ENCODE measurements at regions not wholly inside any gene's neighbourhood (a gene's known extent, or its start where the extent isn't known, plus 50 kb on each side); places are given as distances from the start of the nearest gene placed in this dataset.

DNA sequence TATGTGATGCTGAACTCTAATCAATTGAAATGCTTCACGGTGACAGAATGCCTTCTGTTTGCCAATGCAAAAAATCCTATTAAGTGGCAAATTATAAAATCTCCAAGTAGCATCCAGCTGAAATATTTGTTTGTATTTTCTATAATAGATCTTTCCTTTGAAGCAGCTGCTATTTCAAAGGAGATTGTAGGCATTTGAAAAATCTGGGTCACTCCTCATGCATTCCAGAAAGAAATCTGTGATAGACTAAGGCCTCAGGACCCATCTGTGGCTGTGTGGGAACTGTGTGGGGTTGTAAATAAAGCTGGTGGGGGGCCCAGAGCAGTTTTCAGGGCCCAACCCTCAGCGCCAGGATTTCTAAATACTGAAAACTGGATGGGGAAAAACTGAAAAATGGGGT is 216.9 kb upstream of the ARG1 start:
- ChIA-PET CTCF (no interaction called here), POLR2A (ENCODE audit: low non-redundant PET) (no interaction called here)
- no peak for DNase-seq (ENCODE audit: low spot score)
- TF ChIP-seq, protein P1, sequence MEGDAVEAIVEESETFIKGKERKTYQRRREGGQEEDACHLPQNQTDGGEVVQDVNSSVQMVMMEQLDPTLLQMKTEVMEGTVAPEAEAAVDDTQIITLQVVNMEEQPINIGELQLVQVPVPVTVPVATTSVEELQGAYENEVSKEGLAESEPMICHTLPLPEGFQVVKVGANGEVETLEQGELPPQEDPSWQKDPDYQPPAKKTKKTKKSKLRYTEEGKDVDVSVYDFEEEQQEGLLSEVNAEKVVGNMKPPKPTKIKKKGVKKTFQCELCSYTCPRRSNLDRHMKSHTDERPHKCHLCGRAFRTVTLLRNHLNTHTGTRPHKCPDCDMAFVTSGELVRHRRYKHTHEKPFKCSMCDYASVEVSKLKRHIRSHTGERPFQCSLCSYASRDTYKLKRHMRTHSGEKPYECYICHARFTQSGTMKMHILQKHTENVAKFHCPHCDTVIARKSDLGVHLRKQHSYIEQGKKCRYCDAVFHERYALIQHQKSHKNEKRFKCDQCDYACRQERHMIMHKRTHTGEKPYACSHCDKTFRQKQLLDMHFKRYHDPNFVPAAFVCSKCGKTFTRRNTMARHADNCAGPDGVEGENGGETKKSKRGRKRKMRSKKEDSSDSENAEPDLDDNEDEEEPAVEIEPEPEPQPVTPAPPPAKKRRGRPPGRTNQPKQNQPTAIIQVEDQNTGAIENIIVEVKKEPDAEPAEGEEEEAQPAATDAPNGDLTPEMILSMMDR (conservative IDR thresholded peaks at IDR 0.05; ENCODE audit: low read depth): no peak
- no peak overlapping the region for H3K27ac ChIP-seq

DNA sequence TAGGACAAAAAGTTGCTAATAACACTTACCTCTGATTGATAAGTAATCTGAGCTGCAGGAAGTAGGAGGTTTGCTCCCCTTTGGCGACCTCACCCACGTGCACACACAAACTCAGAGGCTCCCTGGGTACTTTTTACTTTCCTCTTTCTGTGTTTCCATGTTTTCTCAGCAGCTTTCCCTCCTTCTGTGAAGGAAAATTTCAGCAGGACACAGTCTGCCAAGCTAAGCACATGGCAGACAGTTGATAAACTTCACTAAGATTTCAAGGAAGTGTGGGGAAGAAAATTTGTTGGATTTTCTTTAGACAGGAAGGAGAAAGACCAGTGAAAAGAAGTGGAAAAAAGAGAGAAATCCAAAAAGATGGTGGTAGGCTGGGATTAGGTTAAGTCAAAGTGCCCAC is 215.5 kb upstream of the ARG1 start:
- ChIA-PET CTCF (no interaction called here), POLR2A (ENCODE audit: low non-redundant PET) (no interaction called here)
- H3K27ac ChIP-seq: no peak overlapping the region
- TF ChIP-seq, protein P1 (conservative IDR thresholded peaks at IDR 0.05; ENCODE audit: low read depth): no peak
- no peak for DNase-seq (ENCODE audit: low spot score)

DNA sequence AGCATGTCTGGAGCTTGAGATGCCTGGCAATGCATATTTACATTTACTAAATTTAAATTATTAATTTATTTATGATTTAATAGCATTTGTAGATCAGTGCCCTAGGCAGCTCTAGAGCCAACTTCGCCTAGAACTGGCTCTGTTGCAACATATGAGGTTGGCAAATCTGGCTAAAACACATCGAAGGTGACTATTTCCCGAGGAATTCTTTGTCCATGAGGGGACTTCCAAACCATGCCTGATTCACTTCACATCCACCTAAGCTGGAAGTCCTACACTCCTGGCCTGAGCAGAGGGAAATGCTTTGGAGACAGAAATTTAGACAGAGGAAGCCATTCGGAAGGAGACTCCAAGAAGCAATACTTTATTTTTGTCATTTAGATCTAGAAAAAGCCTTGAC is 211.0 kb upstream of the ARG1 start:
- CTCF ChIA-PET: interaction anchor here (0.6 kb wide), 1 partner anchor 145 kb away, joined by 3 read pairs; no protein-coding TSS in a partner anchor
- DNase-seq (ENCODE audit: low spot score): no peak
- TF ChIP-seq, protein P1 (conservative IDR thresholded peaks at IDR 0.05; ENCODE audit: low read depth): no peak
- H3K27ac ChIP-seq: no peak overlapping the region
- POLR2A ChIA-PET (ENCODE audit: low non-redundant PET): no interaction called here

DNA sequence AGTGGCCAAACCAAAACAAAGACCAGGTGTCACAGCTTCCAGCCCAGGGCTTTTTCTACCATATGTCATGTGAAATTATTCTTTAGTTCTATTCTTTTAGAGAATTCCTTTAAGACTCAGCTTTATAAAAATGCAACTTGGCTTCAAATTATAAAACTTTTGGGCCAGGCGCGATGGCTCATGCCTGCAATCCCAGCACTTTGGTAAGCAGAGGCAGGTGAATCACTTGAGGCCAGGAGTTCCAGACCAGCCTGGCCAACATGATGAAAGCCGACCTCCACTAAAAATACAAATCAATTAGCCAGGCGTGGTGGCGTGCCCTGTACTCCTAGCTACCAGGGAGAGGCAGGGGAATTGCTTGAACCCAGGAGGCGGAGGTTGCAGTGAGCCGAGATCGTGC is 210.3 kb upstream of the ARG1 start:
- no peak overlapping the region for H3K27ac ChIP-seq
- DNase-seq (ENCODE audit: low spot score): no peak
- CTCF ChIA-PET: interaction anchor here (0.6 kb wide), 1 partner anchor 145 kb away, joined by 3 read pairs; no protein-coding TSS in a partner anchor
- POLR2A ChIA-PET (ENCODE audit: low non-redundant PET): no interaction called here
- TF ChIP-seq, protein P1 (conservative IDR thresholded peaks at IDR 0.05; ENCODE audit: low read depth): no peak

DNA sequence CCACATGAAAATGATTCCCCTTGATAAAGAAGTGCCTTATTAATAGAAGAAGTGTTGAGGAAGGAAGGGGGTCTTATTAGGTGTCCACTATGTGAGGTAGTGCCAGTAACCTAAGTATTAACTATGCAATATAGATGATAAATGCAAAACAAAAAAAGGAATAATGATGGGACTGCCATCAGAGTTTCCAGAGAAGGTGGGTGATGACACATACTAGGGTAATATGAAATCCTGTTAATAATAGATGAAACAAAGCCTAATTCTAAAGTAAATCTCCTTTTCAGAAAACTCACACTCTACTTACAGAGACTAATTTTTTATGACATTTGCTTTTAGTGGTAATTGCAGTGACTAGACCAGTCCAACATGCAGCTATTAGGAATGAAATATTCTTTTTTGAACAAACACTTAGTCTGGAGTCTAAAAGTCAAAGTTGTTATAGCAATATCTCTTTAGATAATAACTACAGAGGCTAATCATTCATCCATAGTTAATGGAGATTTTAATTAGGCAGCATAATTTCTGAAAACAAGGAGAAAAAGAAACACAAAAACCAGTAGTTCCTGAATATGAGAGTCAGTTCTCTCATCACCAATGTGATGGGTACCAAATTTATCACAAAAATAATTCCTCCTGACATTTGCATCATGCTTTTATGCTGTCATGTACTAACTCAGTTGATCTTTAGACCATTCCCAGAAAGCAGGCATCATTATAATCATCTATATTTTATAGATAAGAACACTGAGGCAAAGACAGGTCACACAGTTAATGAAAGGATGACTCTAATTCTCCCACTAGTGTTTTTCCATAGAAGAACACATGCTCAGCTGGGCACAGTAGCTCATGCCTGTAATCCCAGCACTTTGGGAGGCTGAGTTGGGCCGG is 208.8 kb upstream of the ARG1 start:
- POLR2A ChIA-PET (ENCODE audit: low non-redundant PET): no interaction called here
- CTCF ChIA-PET: no interaction called here

DNA sequence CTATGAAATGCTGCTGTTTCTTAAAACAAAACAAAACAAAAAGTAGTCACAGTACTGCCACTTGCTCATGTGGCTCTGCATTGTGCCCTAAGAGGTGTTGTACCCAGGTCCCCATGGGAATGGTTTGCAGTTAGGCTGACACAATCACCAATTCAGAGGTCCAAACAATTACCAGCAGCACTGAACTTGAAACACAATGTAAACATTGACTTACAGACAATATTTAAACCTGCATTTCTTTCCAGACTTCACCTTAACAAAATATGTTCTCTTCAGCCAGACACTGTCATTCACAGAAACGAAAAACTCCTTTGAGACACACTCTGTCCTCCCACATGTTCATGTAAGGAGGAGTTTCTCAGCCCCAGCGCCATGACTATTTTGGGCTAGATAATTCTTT is 206.8 kb upstream of the ARG1 start:
- DNase-seq (ENCODE audit: low spot score): no peak
- TF ChIP-seq, protein P1 (conservative IDR thresholded peaks at IDR 0.05; ENCODE audit: low read depth): no peak
- ChIA-PET CTCF (no interaction called here), POLR2A (ENCODE audit: low non-redundant PET) (no interaction called here)
- H3K27ac ChIP-seq: no peak overlapping the region

More for the DNA sequence above, 208.8 kb upstream of the ARG1 start:
- TF ChIP-seq, protein P1 (conservative IDR thresholded peaks at IDR 0.05; ENCODE audit: low read depth): no peak
- no peak for DNase-seq (ENCODE audit: low spot score)
- no peak overlapping the region for H3K27ac ChIP-seq
